BLaER1 treated with 17β-estradiol and CSF1 and Interleukin-3, amounts not matched to agents 10 nM and 100 nM (cell line): ENCODE measurements at regions not wholly inside any gene's neighbourhood (a gene's known extent, or its start where the extent isn't known, plus 50 kb on each side); places are given as distances from the start of the nearest gene placed in this dataset.

ENCODE experiments used
- H3K27ac ChIP-seq, 11 experiments: shearing (Covaris generic); formaldehyde crosslinking; 2 replicates each; pipeline ENCODE4 v1.8.1; 2022
- H3K27me3 ChIP-seq, 11 experiments: shearing (Covaris generic); formaldehyde crosslinking; 2 replicates each; pipeline ENCODE4 v1.8.1; 2022
- H3K36me3 ChIP-seq, 11 experiments: shearing (Covaris generic); formaldehyde crosslinking; 2 replicates each; pipeline ENCODE4 v1.8.1; 2022
- H3K4me1 ChIP-seq, 10 experiments: shearing (Covaris generic); formaldehyde crosslinking; 2 replicates each; pipeline ENCODE4 v1.8.1; 2022
- H3K4me2 ChIP-seq, 11 experiments: shearing (Covaris generic); formaldehyde crosslinking; 2 replicates each; pipeline ENCODE4 v1.8.1; 2022
- H3K4me3 ChIP-seq, 10 experiments: shearing (Covaris generic); formaldehyde crosslinking; 2 replicates each; pipeline ENCODE4 v1.8.1; 2022
- H3K9ac ChIP-seq, 11 experiments: shearing (Covaris generic); formaldehyde crosslinking; 2 replicates each; pipeline ENCODE4 v1.8.1; 2022
- H3K9me3 ChIP-seq, 11 experiments: shearing (Covaris generic); formaldehyde crosslinking; replicated peaks in 1 of 11; 2 replicates each; pipeline ENCODE4 v1.8.1; 2022
- H4K20me1 ChIP-seq, 11 experiments: shearing (Covaris generic); formaldehyde crosslinking; 2 replicates each; pipeline ENCODE4 v1.8.1; 2022
- Cebpa-rat ChIP-seq, 11 experiments: shearing (Covaris generic); IDR thresholded peaks; 2 replicates each; pipeline ENCODE4 v1.8.1; 2022

DNA sequence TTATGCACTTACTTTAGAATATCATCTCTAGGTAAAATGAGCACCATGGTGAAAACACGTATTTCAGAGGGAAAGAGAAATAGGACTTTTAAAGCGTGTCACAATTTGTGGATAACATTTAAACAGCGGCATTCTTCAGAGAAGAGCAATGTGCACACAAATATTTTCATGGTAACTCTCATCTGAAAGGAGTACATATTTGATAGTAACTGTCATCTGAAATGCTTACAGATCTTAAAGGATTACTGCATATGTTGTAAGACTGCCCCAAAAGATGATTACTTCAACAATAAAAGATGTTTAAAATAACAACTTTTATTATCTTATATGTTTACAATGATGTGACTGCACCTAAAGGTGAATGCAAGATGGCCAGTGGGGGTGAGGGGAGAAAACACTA, 408.8 kb downstream of the PLA2G4A start:
- H3K27ac ChIP-seq, result no peak overlapping the region
- no peaks in the 10 kb centered on the region for H3K36me3 ChIP-seq
- H4K20me1 ChIP-seq, result no peaks in the 10 kb centered on the region
- no peak overlapping the region for H3K9ac ChIP-seq
- H3K4me1 ChIP-seq, result no peaks in the 10 kb centered on the region
- H3K4me3 ChIP-seq, result no peak overlapping the region
- H3K9me3 ChIP-seq, result no peaks in the 10 kb centered on the region
- no peaks in the 10 kb centered on the region for H3K27me3 ChIP-seq
- TF ChIP-seq Cebpa-rat (IDR thresholded peaks at IDR 0.05), result no peak
- no peak overlapping the region for H3K4me2 ChIP-seq

DNA sequence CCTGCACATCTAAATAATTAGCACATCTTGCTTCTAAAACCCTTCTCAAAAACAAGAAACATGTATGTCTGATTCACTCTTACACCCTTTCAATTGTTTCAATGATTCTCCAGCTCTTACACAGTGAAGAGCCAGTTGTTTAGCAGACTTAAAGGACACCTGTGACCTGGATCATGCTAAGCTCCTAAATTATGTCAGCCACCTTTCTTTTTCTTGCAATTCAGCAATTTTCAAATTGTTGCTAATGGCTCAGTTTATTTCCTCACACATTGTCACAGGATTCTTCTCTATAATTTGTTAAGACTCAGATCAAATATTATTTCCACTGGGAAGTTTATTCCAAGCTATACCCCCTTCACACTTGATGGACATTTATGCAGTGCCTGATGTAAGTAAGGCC, 413.2 kb downstream of the PLA2G4A start:
- Histone ChIP-seq H3K4me1 (no peaks in the 10 kb centered on the region), H3K4me2 (no peak overlapping the region)

DNA sequence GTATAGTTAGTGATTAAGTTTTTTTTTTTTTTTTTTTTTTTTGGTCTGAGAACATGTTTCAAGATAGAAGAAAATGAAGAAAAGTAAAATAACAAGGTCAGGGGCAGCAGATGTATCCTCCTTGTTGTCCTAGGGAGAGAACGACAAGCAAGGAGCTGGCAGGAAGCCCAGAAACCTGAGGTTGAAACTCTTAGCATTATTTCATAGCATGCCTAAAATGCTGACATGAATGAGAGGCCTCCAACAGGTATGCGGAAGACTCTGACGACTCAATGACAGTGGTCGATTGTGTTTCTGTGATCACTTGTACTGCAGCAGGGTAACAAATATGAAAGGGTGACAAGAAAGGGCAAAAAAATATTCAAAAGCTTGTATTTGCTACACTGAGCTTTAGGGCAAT, 415.9 kb downstream of the PLA2G4A start:
- H3K4me1 ChIP-seq, result no peaks in the 10 kb centered on the region
- no peaks in the 10 kb centered on the region for H4K20me1 ChIP-seq
- H3K27me3 ChIP-seq, result no peaks in the 10 kb centered on the region
- no peak overlapping the region for H3K4me3 ChIP-seq
- H3K27ac ChIP-seq, result no peak overlapping the region
- peaks cover 0 to 5% (median 0%) of the 10 kb centered on the region in 11 experiments; a peak in 1 of 22 replicates for H3K9me3 ChIP-seq
- TF ChIP-seq Cebpa-rat (IDR thresholded peaks at IDR 0.05), result no peak
- H3K36me3 ChIP-seq, result no peaks in the 10 kb centered on the region
- no peak overlapping the region for H3K4me2 ChIP-seq
- H3K9ac ChIP-seq, result no peak overlapping the region

More for the DNA sequence above, 413.2 kb downstream of the PLA2G4A start:
- Histone ChIP-seq H3K27ac (no peak overlapping the region), H3K9me3 (peaks cover 0 to 5% (median 0%) of the 10 kb centered on the region in 11 experiments; a peak in 1 of 22 replicates), H3K27me3 (no peaks in the 10 kb centered on the region), H4K20me1 (no peaks in the 10 kb centered on the region), H3K9ac (no peak overlapping the region), H3K36me3 (no peaks in the 10 kb centered on the region), H3K4me3 (no peak overlapping the region)
- no peak for TF ChIP-seq Cebpa-rat (IDR thresholded peaks at IDR 0.05)

DNA sequence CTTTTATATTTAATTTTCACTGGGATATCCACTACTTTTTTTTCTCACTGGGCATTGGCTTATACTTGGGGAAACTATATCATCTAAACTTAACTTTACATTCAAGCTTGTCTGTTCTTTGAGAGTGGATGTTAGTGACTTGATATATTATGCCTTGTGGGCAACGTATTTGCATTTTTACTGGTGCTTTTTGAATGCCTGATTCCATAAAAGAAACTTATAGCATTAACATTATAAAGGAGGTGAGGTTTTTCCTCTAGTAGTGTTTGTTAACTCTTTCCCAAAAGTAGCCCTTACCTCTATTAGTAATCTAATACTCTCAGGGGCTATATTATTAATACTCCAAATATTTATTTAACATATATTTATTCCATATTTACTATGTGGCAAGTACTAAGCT, 416.5 kb downstream of the PLA2G4A start:
- TF ChIP-seq Cebpa-rat (IDR thresholded peaks at IDR 0.05), result no peak
- Histone ChIP-seq H3K27me3 (no peaks in the 10 kb centered on the region), H3K27ac (no peak overlapping the region), H3K9ac (no peak overlapping the region), H3K4me2 (no peak overlapping the region), H3K4me3 (no peak overlapping the region), H3K36me3 (no peaks in the 10 kb centered on the region), H3K9me3 (peaks cover 0 to 5% (median 0%) of the 10 kb centered on the region in 11 experiments; a peak in 1 of 22 replicates), H4K20me1 (no peaks in the 10 kb centered on the region), H3K4me1 (no peaks in the 10 kb centered on the region)

DNA sequence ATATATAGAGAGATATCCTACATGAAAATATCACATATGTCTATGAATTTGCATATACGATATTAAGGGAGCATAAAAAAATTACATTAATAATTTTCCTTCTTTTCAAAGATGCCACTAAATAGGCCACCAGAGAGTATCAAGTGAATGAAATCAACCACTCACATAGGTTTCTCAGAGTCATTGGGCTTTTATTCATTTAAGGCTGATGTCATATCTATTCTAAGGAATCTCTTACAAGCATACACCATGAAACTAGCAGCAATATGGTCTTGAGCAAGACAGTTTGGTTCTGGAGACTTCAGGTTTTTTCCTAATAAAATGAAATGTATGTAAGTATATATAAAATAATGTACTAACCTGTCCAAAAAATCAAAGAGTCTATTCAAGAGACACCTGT, 420.4 kb downstream of the PLA2G4A start:
- Histone ChIP-seq H3K27me3 (no peaks in the 10 kb centered on the region), H3K4me3 (no peak overlapping the region), H3K36me3 (no peaks in the 10 kb centered on the region), H3K9ac (no peak overlapping the region), H3K4me1 (no peaks in the 10 kb centered on the region), H4K20me1 (no peaks in the 10 kb centered on the region), H3K9me3 (peaks cover 0 to 5% (median 0%) of the 10 kb centered on the region in 11 experiments; a peak in 1 of 22 replicates), H3K27ac (no peak overlapping the region), H3K4me2 (no peak overlapping the region)
- no peak for TF ChIP-seq Cebpa-rat (IDR thresholded peaks at IDR 0.05)

DNA sequence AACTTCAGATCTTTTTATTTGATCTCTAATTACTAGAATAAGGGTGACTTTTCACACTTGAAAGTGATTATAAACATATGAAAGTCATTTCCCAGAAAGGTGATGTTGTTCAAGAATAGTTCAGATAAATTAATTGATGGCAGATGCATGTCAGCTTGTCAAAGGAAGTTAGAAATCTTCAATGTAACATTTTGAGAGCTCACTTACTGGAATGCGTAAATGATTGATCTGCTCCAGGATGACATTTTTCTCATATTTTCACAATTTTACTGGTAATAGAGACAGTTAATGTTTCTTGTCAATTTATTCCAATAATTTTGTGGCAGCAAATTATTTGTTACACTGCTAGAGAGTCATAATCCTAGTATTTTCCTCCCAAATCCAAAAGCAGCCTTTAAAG, 424.2 kb downstream of the PLA2G4A start:
- Histone ChIP-seq H3K4me1 (no peaks in the 10 kb centered on the region), H3K4me2 (no peak overlapping the region), H3K27ac (no peak overlapping the region), H3K36me3 (no peaks in the 10 kb centered on the region), H4K20me1 (no peaks in the 10 kb centered on the region), H3K27me3 (no peaks in the 10 kb centered on the region), H3K9ac (no peak overlapping the region), H3K9me3 (no peaks in the 10 kb centered on the region), H3K4me3 (no peak overlapping the region)
- TF ChIP-seq Cebpa-rat (IDR thresholded peaks at IDR 0.05), result no peak

DNA sequence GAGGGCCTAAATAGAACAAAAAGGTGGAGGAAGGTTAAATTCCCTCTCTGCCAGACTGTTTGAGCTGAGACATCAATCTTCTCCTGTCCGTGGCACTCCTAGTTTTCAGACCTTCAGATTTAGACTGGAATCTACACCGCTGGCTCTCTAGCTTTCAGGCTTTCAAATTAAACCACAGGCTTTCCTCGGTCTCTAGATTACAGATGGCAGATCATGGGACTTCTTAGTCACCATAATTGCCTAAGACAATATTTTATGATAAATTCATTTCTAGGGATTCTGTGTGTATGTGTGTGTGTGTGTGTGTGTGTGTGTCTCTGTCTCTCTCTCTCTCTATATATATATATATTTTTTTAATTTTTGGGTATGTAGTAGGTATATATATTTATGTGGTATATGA, 428.7 kb downstream of the PLA2G4A start:
- Histone ChIP-seq H3K4me3 (no peak overlapping the region), H3K27me3 (no peaks in the 10 kb centered on the region), H3K4me1 (no peaks in the 10 kb centered on the region), H3K27ac (no peak overlapping the region), H4K20me1 (no peaks in the 10 kb centered on the region), H3K36me3 (no peaks in the 10 kb centered on the region), H3K4me2 (no peak overlapping the region), H3K9ac (no peak overlapping the region), H3K9me3 (no peaks in the 10 kb centered on the region)
- no peak for TF ChIP-seq Cebpa-rat (IDR thresholded peaks at IDR 0.05)

DNA sequence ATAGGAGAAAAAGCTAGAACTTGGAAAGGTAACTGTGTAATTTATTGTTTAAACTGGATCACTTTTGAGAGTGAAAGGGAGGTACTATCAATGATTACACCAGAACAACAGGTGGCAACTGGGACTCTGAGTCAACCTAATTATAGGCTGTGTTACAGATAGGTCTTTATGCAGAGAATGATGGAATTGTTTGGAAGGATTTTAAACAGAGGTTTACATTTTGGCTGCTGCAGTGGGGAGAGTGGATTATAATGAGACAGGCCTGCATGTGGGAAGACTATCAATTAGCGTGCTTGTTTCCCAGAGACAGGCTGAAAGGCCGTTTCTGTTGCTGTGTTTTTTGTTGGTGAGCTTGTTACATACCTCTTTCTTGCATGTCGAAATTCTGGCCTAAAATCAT, 432.9 kb downstream of the PLA2G4A start:
- Histone ChIP-seq H3K4me1 (no peaks in the 10 kb centered on the region), H3K9me3 (no peaks in the 10 kb centered on the region), H3K36me3 (no peaks in the 10 kb centered on the region), H4K20me1 (no peaks in the 10 kb centered on the region; a peak in 1 of 22 replicates), H3K4me3 (no peak overlapping the region), H3K27ac (no peak overlapping the region), H3K9ac (no peak overlapping the region), H3K4me2 (no peak overlapping the region), H3K27me3 (no peaks in the 10 kb centered on the region)
- no peak for TF ChIP-seq Cebpa-rat (IDR thresholded peaks at IDR 0.05)

DNA sequence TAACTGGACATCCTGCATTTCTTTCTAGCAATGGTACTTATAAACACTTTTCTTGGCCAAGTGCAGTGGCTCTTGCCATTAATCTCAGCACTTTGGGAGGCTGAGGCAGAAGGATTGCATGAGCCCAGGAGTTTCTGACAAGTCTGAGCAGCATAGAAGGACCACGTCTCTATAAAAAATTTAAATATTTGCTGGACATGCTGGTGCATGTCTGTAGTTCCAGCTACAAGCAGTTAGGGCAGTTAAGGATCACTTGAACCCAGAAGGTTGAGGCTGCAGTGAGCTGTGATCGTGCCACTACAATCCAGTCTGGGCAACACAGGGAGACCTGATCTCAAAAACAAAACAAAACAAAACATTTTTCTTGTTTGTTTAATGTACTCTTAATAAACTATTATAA, 434.0 kb downstream of the PLA2G4A start:
- H3K9me3 ChIP-seq, result no peaks in the 10 kb centered on the region
- H3K4me1 ChIP-seq, result no peaks in the 10 kb centered on the region
- no peak overlapping the region for H3K4me3 ChIP-seq
- H3K27me3 ChIP-seq, result no peaks in the 10 kb centered on the region
- no peak for TF ChIP-seq Cebpa-rat (IDR thresholded peaks at IDR 0.05)
- no peak overlapping the region for H3K27ac ChIP-seq
- no peak overlapping the region for H3K9ac ChIP-seq
- no peak overlapping the region for H3K4me2 ChIP-seq
- H3K36me3 ChIP-seq, result no peaks in the 10 kb centered on the region
- no peaks in the 10 kb centered on the region; a peak in 1 of 22 replicates for H4K20me1 ChIP-seq

DNA sequence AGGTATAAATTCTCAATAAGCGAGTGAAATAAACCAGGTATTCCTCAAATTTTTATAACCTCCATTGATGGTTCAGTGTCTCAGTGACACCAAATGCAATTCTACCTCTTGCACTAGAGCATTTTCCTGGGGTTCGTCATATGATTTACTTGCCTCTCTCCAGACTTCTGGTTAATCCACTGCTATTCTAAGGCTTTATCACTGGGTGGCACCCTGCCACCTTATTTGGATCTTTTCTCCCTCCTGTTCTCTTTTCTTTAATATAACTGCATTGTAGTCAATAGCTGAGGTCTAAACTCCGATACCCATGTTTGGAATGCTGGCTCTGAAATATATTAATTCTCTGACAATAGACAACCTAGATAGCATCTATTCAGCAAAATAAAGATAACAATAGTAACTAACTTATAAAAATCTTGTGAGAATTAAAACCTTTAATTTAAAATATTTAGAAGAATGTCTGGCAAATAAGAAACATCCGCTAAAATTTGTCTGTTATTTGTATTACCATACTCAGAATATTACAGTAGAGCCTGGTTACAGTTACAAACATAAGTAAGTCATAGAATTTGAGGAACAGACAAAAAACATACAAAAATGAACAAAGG, 436.4 kb downstream of the PLA2G4A start:
- Histone ChIP-seq H3K9ac (no peak overlapping the region), H4K20me1 (no peaks in the 10 kb centered on the region; a peak in 1 of 22 replicates), H3K9me3 (no peaks in the 10 kb centered on the region), H3K27ac (no peak overlapping the region), H3K4me1 (no peaks in the 10 kb centered on the region), H3K27me3 (no peaks in the 10 kb centered on the region), H3K36me3 (no peaks in the 10 kb centered on the region), H3K4me3 (no peak overlapping the region), H3K4me2 (no peak overlapping the region)
- no peak for TF ChIP-seq Cebpa-rat (IDR thresholded peaks at IDR 0.05)
